Neural cell (in vitro differentiated cells): ENCODE measurements at regions not wholly inside any gene's neighbourhood (a gene's known extent, or its start where the extent isn't known, plus 50 kb on each side); places are given as distances from the start of the nearest gene placed in this dataset.

Experiments used
- H2AFZ ChIP-seq: fragments of 200-600, 300-800 bp; sonication (generic), shearing (Covaris generic); 2 replicates; pipeline ENCODE4 v1.6.0; 2014; ENCODE audit warnings: low read depth, mild to moderate bottlenecking, antibody characterized with exemption, low read length, moderate library complexity
- H3F3A ChIP-seq: fragments of 200-600 bp; shearing (Covaris generic); 2 replicates; pipeline ENCODE4 v1.6.1; 2016; ENCODE audit warnings: mild to moderate bottlenecking, moderate library complexity, mixed read lengths, antibody characterized with exemption, low read length; ENCODE audit not compliant: insufficient read depth, poor library complexity, severe bottlenecking
- H3K27ac ChIP-seq: fragments of 200-600, 300-800 bp; sonication (generic), shearing (Covaris generic); 2 replicates; pipeline ENCODE4 v1.5.1; 2014; ENCODE audit warnings: mild to moderate bottlenecking, low read length, moderate library complexity
- H3K27me3 ChIP-seq: fragments of 300-800, 200-600 bp; sonication (generic), shearing (Covaris generic); 2 replicates; pipeline ENCODE4 v1.6.0; 2014; ENCODE audit warnings: mild to moderate bottlenecking, low read depth, low read length, moderate library complexity; ENCODE audit not compliant: insufficient read depth
- H3K36me3 ChIP-seq: fragments of 300-800, 200-600 bp; sonication (generic), shearing (Covaris generic); 2 replicates; pipeline ENCODE4 v1.5.1; 2014; ENCODE audit warnings: mild to moderate bottlenecking, antibody characterized with exemption, low read length, moderate library complexity; ENCODE audit not compliant: insufficient read depth
- H3K4me2 ChIP-seq: fragments of 300-800, 200-600 bp; sonication (generic), shearing (Covaris generic); 2 replicates; pipeline ENCODE4 v1.6.0; 2014; ENCODE audit warnings: mild to moderate bottlenecking, low read length
- H3K4me3 ChIP-seq: fragments of 300-800, 200-600 bp; sonication (generic), shearing (Covaris generic); 2 replicates; pipeline ENCODE4 v1.5.1; 2014; ENCODE audit warnings: mild to moderate bottlenecking, low read length, moderate library complexity
- H3K79me2 ChIP-seq: fragments of 200-600 bp; shearing (Covaris generic); replicated peaks from 2 replicates; pipeline ENCODE4 v1.6.0; 2014; ENCODE audit warnings: mild to moderate bottlenecking, low read length, moderate library complexity; ENCODE audit not compliant: insufficient read depth
- H3K9ac ChIP-seq: fragments of 300-800, 200-600 bp; sonication (generic), shearing (Covaris generic); 2 replicates; pipeline ENCODE4 v1.6.1; 2016; ENCODE audit warnings: mild to moderate bottlenecking, low read length, mixed read lengths
- H3K9me2 ChIP-seq: fragments of 200-600 bp; shearing (Covaris generic); 2 replicates; pipeline ENCODE4 v1.6.1; 2016; ENCODE audit warnings: mild to moderate bottlenecking, low read length, mixed read lengths; ENCODE audit not compliant: insufficient read depth
- H3K9me3 ChIP-seq: fragments of 200-600, 300-800 bp; sonication (generic), shearing (Covaris generic); 2 replicates; pipeline ENCODE4 v1.6.1; 2016; ENCODE audit warnings: mild to moderate bottlenecking, mixed run types, low read length, moderate library complexity, mixed read lengths
- H4K20me1 ChIP-seq: fragments of 200-600 bp; shearing (Covaris generic); 2 replicates; pipeline ENCODE4 v1.6.1; 2016; ENCODE audit warnings: mild to moderate bottlenecking, mixed run types; ENCODE audit not compliant: insufficient read depth
- CTCF ChIP-seq: fragments of 450-650 bp; IDR thresholded peaks from 2 replicates; pipeline ENCODE4 v1.5.1; 2014; ENCODE audit warnings: antibody characterized with exemption, mild to moderate bottlenecking, moderate library complexity; ENCODE audit not compliant: poor library complexity, severe bottlenecking
- EP300 ChIP-seq: fragments of 450-650 bp; conservative IDR thresholded peaks from 2 replicates; pipeline ENCODE4 v1.6.1; 2014; ENCODE audit warnings: antibody characterized with exemption, mild to moderate bottlenecking, moderate library complexity; ENCODE audit not compliant: poor library complexity, severe bottlenecking
- EZH2 ChIP-seq: fragments of 200-600, 300-800 bp; shearing (Covaris generic), sonication (generic); IDR thresholded peaks from 2 replicates; pipeline ENCODE4 v1.6.1; 2014; ENCODE audit warnings: antibody characterized with exemption, low read length, borderline replicate concordance, mild to moderate bottlenecking; ENCODE audit not compliant: insufficient read depth, poor library complexity, severe bottlenecking
- MXI1 ChIP-seq: fragments of 450-650 bp; conservative IDR thresholded peaks from 2 replicates; pipeline ENCODE4 v1.6.1; 2014; ENCODE audit warnings: antibody characterized with exemption, mild to moderate bottlenecking; ENCODE audit not compliant: poor library complexity, severe bottlenecking
- POLR2AphosphoS5 ChIP-seq: IDR thresholded peaks from 2 replicates; pipeline ENCODE4 v1.6.1; 2012
- RAD21 ChIP-seq: fragments of 450-650 bp; conservative IDR thresholded peaks from 2 replicates; pipeline ENCODE4 v1.6.1; 2014; ENCODE audit warnings: antibody characterized with exemption, mild to moderate bottlenecking, moderate library complexity
- REST ChIP-seq: IDR thresholded peaks from 2 replicates; pipeline ENCODE4 v1.6.1; 2012; ENCODE audit warnings: borderline replicate concordance
- SMC3 ChIP-seq: fragments of 450-650 bp; conservative IDR thresholded peaks from 2 replicates; pipeline ENCODE4 v1.6.1; 2014; ENCODE audit warnings: antibody characterized with exemption, mild to moderate bottlenecking, moderate library complexity; ENCODE audit not compliant: poor library complexity
- TAF1 ChIP-seq: IDR thresholded peaks from 2 replicates; pipeline ENCODE4 v1.6.1; 2012; ENCODE audit warnings: low read depth

GRCh38 chr16:77557385-77557784, 122.6 kb upstream of the ADAMTS18 start:
- H3K4me2 ChIP-seq, result no peak overlapping the region
- H2AFZ ChIP-seq, result no peak overlapping the region
- H3K4me3 ChIP-seq, result no peak overlapping the region
- H3K9ac ChIP-seq, result no peak overlapping the region
- no peaks in the 10 kb centered on the region for H4K20me1 ChIP-seq
- no peaks in the 10 kb centered on the region for H3K79me2 ChIP-seq
- H3K9me2 ChIP-seq, result no peaks in the 10 kb centered on the region
- H3K27ac ChIP-seq, result no peak overlapping the region
- H3K36me3 ChIP-seq, result no peaks in the 10 kb centered on the region
- no peak for TF ChIP-seq EZH2
- no peak for TF ChIP-seq CTCF
- TF ChIP-seq MXI1, result no peak
- TF ChIP-seq EP300, result no peak
- no peaks in the 10 kb centered on the region for H3F3A ChIP-seq
- no peaks in the 10 kb centered on the region for H3K27me3 ChIP-seq
- no peaks in the 10 kb centered on the region for H3K9me3 ChIP-seq

GRCh38 chr16:77558786-77559185, 124.0 kb upstream of the ADAMTS18 start:
- H3K27me3 ChIP-seq, result no peaks in the 10 kb centered on the region
- H3K9me3 ChIP-seq, result no peaks in the 10 kb centered on the region
- no peaks in the 10 kb centered on the region for H3K79me2 ChIP-seq
- no peaks in the 10 kb centered on the region for H3F3A ChIP-seq
- H3K9me2 ChIP-seq, result no peaks in the 10 kb centered on the region
- H3K9ac ChIP-seq, result no peak overlapping the region
- no peak for TF ChIP-seq CTCF
- TF ChIP-seq EZH2, result no peak
- no peak for TF ChIP-seq RAD21
- TF ChIP-seq REST, result no peak
- TF ChIP-seq SMC3, result no peak
- no peak for TF ChIP-seq TAF1
- TF ChIP-seq POLR2AphosphoS5, result no peak
- TF ChIP-seq EP300, result no peak
- no peak for TF ChIP-seq MXI1
- no peak overlapping the region for H3K4me3 ChIP-seq
- H3K27ac ChIP-seq, result no peak overlapping the region
- H3K4me2 ChIP-seq, result no peak overlapping the region
- H3K36me3 ChIP-seq, result no peaks in the 10 kb centered on the region
- no peak overlapping the region for H2AFZ ChIP-seq
- H4K20me1 ChIP-seq, result no peaks in the 10 kb centered on the region
